GM18909 (cell line): ENCODE measurements at regions not wholly inside any gene's neighbourhood (a gene's known extent, or its start where the extent isn't known, plus 50 kb on each side); places are given as distances from the start of the nearest gene placed in this dataset.
"Not testable (repeated sequence)": the region's sequence is repeated elsewhere in the genome, so short reads cannot be mapped to it uniquely, and the experiment has no call there.

ENCODE experiments used
- ATAC-seq: cut with Tn5 transposase; IDR thresholded peaks from one replicate; pipeline ENCODE4 v1.9.1; 2021; ENCODE audit warnings: mild to moderate bottlenecking; ENCODE audit not compliant: unreplicated experiment, poor library complexity

- ATAC-seq = peak; percentile 61
These were observed 51.8 kb upstream of the MYB start for GRCh38 chr6:135129136-135129856.

- peak; percentile 88 for ATAC-seq
These were observed 52.7 kb upstream of the MYB start for GRCh38 chr6:135128268-135128914.

- ATAC-seq = no peak
These were observed 54.4 kb upstream of the MYB start for GRCh38 chr6:135126729-135127128.

GRCh38 chr6:135126034-135126433 is 55.1 kb upstream of the MYB start:
- ATAC-seq = no peak

GRCh38 chr6:135121434-135121833 is 59.7 kb upstream of the MYB start:
- ATAC-seq = no peak

GRCh38 chr6:135118134-135118730 is 62.9 kb upstream of the MYB start:
- ATAC-seq = no peak

- ATAC-seq = no peak
These were observed 62.9 kb upstream of the HBS1L start for GRCh38 chr6:135117413-135117968.

- ATAC-seq = no peak
These were observed 61.9 kb upstream of the HBS1L start for GRCh38 chr6:135116571-135116970.

GRCh38 chr6:135115834-135116233 is 61.2 kb upstream of the HBS1L start:
- ATAC-seq = no peak

- ATAC-seq = no peak
These were observed 60.8 kb upstream of the HBS1L start for GRCh38 chr6:135115411-135115810.

- peak; percentile 71 for ATAC-seq
These were observed 59.9 kb upstream of the HBS1L start for GRCh38 chr6:135114355-135115145.

- no peak for ATAC-seq
These were observed 59.2 kb upstream of the HBS1L start for GRCh38 chr6:135113860-135114259.

- not testable (repeated sequence) for ATAC-seq
These were observed 58.3 kb upstream of the HBS1L start for GRCh38 chr6:135112951-135113350.

- not testable (repeated sequence) for ATAC-seq
These were observed 55.7 kb upstream of the HBS1L start for GRCh38 chr6:135110261-135110781.

- ATAC-seq = no peak
These were observed 55.1 kb upstream of the HBS1L start for GRCh38 chr6:135109761-135110160.

GRCh38 chr6:135108692-135109091 is 54.1 kb upstream of the HBS1L start:
- no peak for ATAC-seq

GRCh38 chr6:135106611-135107010 is 52.0 kb upstream of the HBS1L start:
- ATAC-seq = no peak

GRCh38 chr6:135105710-135106109 is 51.1 kb upstream of the HBS1L start:
- no peak for ATAC-seq

- no peak for ATAC-seq
These were observed 50.7 kb upstream of the HBS1L start for GRCh38 chr6:135105299-135105698.
